Activated B cell treated with CpG ODN at 0.5 μM for 24 hours (primary cell): ENCODE measurements at regions not wholly inside any gene's neighbourhood (a gene's known extent, or its start where the extent isn't known, plus 50 kb on each side); places are given as distances from the start of the nearest gene placed in this dataset.
"Not testable (repeated sequence)": the region's sequence is repeated elsewhere in the genome, so short reads cannot be mapped to it uniquely, and the experiment has no call there.

Source experiments
- ATAC-seq: fragments of 200-7000 bp; cut with Tn5 transposase; one replicate; pipeline ENCODE4 v1.10.0; 2021; ENCODE audit warnings: low read depth, mild to moderate bottlenecking, moderate library complexity
- CTCF ChIA-PET: fragments of 350-600 bp; sonication (Branson Sonifier 250); formaldehyde crosslinking; loops from one replicate; lab custom pipeline; 2021; ENCODE audit warnings: antibody characterized with exemption; lab: Charles Lee
- POLR2A ChIA-PET: fragments of 350-600 bp; sonication (Branson Sonifier 250); formaldehyde crosslinking; loops from one replicate; lab custom pipeline; 2021; ENCODE audit warnings: antibody characterized with exemption; lab: Charles Lee
- DNase-seq: peaks from one replicate; pipeline ENCODE4 v3.0.0; 2022
- H3K27ac Mint-ChIP-seq: one replicate; pipeline ENCODE4 v1.8.0; 2020; ENCODE audit warnings: mixed read lengths
- H3K27me3 Mint-ChIP-seq: one replicate; pipeline ENCODE4 v1.8.0; 2021; ENCODE audit warnings: mixed read lengths
- H3K36me3 Mint-ChIP-seq: one replicate; pipeline ENCODE4 v1.8.0; 2021; ENCODE audit warnings: low read depth, mixed read lengths
- H3K4me1 Mint-ChIP-seq: one replicate; pipeline ENCODE4 v1.8.0; 2021; ENCODE audit warnings: mixed read lengths
- H3K4me3 Mint-ChIP-seq: one replicate; pipeline ENCODE4 v1.8.0; 2020; ENCODE audit warnings: mild to moderate bottlenecking, mixed read lengths
- H3K9me3 Mint-ChIP-seq: one replicate; pipeline ENCODE4 v1.8.0; 2020; ENCODE audit warnings: mixed read lengths
- intact Hi-C: fragments of 100-400 bp; cut with micrococcal nuclease; formaldehyde crosslinking; loops from one replicate; pipeline ENCODE4 v1.15.1; 2024
- TF ChIP-seq, protein P1 (sequence below): fragments of 200-600 bp; IDR thresholded peaks from one replicate; pipeline ENCODE4 v1.8.0; 2022; ENCODE audit warnings: antibody characterized with exemption, mild to moderate bottlenecking

DNA sequence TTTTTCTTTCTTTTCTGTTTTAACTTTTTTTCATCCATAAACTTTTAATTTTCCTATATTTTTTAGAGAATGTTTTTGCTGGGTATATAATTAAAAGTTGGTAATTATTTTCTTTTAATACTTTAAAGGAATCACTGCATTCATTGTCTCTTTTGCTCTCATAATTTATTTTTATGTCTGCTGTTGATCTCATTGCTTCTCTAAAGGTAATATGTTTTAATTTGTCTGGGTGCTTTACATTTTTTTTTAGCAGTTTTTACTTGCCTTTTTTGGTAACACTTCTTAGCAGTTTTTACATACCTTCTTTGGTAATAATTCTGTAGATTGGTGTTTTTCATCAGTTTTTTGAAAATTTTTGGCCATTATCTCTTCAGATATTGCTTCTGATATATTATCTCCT is 89.4 kb upstream of the BMAL1 start:
- no peak for DNase-seq
- intact Hi-C loops = no loop called here
- H3K9me3 Mint-ChIP-seq = peaks cover 18% of the 10 kb centered on the region
- H3K27me3 Mint-ChIP-seq = peaks cover 10% of the 10 kb centered on the region
- H3K36me3 Mint-ChIP-seq = peaks cover 2% of the 10 kb centered on the region
- TF ChIP-seq, protein P1, sequence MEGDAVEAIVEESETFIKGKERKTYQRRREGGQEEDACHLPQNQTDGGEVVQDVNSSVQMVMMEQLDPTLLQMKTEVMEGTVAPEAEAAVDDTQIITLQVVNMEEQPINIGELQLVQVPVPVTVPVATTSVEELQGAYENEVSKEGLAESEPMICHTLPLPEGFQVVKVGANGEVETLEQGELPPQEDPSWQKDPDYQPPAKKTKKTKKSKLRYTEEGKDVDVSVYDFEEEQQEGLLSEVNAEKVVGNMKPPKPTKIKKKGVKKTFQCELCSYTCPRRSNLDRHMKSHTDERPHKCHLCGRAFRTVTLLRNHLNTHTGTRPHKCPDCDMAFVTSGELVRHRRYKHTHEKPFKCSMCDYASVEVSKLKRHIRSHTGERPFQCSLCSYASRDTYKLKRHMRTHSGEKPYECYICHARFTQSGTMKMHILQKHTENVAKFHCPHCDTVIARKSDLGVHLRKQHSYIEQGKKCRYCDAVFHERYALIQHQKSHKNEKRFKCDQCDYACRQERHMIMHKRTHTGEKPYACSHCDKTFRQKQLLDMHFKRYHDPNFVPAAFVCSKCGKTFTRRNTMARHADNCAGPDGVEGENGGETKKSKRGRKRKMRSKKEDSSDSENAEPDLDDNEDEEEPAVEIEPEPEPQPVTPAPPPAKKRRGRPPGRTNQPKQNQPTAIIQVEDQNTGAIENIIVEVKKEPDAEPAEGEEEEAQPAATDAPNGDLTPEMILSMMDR = no peak
- H3K4me1 Mint-ChIP-seq = no peaks in the 10 kb centered on the region
- H3K27ac Mint-ChIP-seq = no peak overlapping the region
- POLR2A ChIA-PET = no interaction called here
- ATAC-seq = no peak
- CTCF ChIA-PET = no interaction called here
- no peak overlapping the region for H3K4me3 Mint-ChIP-seq

DNA sequence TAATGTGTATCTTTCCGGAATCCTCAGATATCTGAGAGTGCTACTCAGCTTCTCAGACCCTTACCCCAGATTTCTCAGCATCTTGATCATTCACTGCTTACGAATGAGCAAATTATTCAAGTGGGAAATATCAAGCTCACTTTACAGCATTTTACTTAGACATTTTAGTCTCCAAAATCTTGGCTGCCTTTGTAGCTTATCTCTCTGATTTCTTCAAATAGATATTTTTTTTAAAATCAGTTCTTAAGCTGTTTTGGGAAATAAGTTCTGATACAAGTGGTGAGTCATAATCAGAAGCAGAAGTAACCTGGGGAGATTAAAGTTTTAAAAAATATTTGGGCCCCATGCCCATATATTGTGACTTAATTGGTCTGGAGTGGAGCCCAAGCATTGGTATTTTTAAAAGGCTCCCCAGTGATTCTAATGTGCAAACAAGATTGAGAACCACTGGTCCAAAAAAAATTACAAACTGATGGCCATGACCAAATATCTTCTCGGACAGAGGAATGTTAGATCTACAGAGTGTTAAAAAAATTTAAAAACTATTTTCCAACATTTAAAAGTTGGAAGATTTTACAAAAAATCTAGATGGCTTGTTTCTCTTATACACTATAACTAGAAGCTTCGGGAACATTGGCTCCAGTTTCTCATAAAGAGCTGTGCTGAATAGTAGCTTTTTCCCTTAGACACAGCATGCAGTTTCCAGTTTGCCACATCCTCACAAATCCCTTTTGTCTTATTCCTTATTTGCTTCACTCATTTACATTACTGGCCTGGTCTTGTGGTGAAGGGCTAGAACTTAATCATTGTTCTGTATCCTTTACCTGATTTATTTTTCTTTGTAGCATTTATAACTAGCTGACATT is 87.8 kb upstream of the BMAL1 start:
- POLR2A ChIA-PET = no interaction called here

DNA sequence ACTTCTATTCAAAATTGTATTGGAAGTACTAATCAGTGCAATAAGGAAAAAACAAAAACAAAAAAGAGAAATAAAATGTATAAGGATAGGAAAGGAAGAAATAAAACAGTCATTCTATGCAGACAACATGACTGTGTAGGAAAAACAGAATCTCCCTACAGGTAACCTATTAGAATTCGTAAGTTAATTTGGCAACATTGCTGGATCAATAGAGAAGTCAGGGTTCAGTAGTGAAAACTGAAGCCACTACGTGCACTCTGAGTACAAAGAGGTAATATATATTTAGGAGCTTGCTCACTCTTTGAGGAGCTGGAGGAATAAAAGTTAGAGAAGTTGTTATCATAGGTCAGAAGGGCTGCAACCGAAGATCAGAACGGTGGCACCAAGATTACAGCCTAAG is 84.0 kb upstream of the BMAL1 start:
- H3K27ac Mint-ChIP-seq = no peak overlapping the region
- TF ChIP-seq, protein P1 = no peak
- peaks cover 3% of the 10 kb centered on the region for H3K36me3 Mint-ChIP-seq
- DNase-seq = no peak
- peaks cover 18% of the 10 kb centered on the region for H3K27me3 Mint-ChIP-seq
- no peak for ATAC-seq
- ChIA-PET POLR2A (no interaction called here), CTCF (no interaction called here)
- peaks cover 27% of the 10 kb centered on the region for H3K9me3 Mint-ChIP-seq
- intact Hi-C loops = no loop called here
- no peaks in the 10 kb centered on the region for H3K4me1 Mint-ChIP-seq
- no peak overlapping the region for H3K4me3 Mint-ChIP-seq

More for the DNA sequence above, 87.8 kb upstream of the BMAL1 start:
- intact Hi-C loops = no loop called here
- H3K4me1 Mint-ChIP-seq = no peaks in the 10 kb centered on the region
- H3K27ac Mint-ChIP-seq = no peak overlapping the region
- peaks cover 20% of the 10 kb centered on the region for H3K9me3 Mint-ChIP-seq
- H3K27me3 Mint-ChIP-seq = peaks cover 13% of the 10 kb centered on the region
- DNase-seq (no peak), ATAC-seq (no peak)
- TF ChIP-seq, protein P1 = no peak
- H3K36me3 Mint-ChIP-seq = peaks cover 2% of the 10 kb centered on the region
- H3K4me3 Mint-ChIP-seq = no peak overlapping the region
- CTCF ChIA-PET = no interaction called here

DNA sequence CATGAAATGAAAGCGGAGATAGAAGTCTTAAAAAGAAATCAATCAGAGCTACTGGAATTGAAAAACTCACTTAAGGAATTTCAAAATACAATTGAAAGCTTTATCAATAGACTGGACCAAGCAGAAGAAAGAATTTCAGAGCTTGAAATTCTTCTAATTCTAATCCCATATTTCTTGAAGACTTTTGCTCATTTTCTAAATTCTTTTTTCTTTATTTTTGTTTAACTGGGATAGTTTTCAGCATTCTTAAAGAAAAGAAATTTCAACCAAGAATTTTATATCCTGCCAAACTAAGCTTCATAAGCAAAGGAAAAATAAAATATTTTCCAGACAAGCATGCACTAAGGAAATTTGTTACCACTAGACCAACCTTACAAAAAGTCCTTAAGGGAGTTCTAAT is 80.2 kb upstream of the BMAL1 start:
- H3K36me3 Mint-ChIP-seq, CTCF ChIA-PET, ATAC-seq: not testable (repeated sequence)

DNA sequence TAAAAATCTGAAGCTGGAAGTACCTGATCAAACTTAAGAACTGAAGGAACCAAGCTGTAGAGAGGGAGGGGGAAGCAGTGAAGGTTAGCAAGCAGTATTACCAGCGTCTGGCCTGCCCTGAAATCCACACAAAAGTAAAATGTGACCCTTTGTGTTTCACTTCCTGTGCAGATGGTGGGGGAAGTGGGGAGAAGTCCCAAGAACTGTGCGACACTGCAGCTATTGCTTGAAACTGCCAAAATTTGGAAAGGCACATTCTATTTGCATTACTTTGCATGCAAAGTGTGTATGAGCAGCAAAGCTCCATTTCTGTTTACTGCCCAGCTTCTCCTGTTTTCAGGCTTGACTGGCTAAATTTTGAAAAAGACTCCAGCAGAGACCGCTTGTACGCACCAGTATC is 72.1 kb upstream of the BMAL1 start:
- peaks cover 16% of the 10 kb centered on the region for H3K4me1 Mint-ChIP-seq
- CTCF ChIA-PET = no interaction called here
- TF ChIP-seq, protein P1 = no peak
- intact Hi-C loops = no loop called here
- POLR2A ChIA-PET = no interaction called here
- H3K27me3 Mint-ChIP-seq = peaks cover 24% of the 10 kb centered on the region
- peaks cover 6% of the 10 kb centered on the region for H3K9me3 Mint-ChIP-seq
- H3K36me3 Mint-ChIP-seq = no peaks in the 10 kb centered on the region
- ATAC-seq (no peak), DNase-seq (no peak)
- H3K4me3 Mint-ChIP-seq = no peak overlapping the region
- H3K27ac Mint-ChIP-seq = no peak overlapping the region

More for the DNA sequence above, 80.2 kb upstream of the BMAL1 start:
- POLR2A ChIA-PET, H3K4me3 Mint-ChIP-seq, H3K27ac Mint-ChIP-seq, H3K4me1 Mint-ChIP-seq, intact Hi-C loops, DNase-seq: not testable (repeated sequence)
- Mint-ChIP-seq H3K9me3 (peaks cover 33% of the 10 kb centered on the region), H3K27me3 (peaks cover 18% of the 10 kb centered on the region)
